ENCODE measurements at regions not wholly inside any gene's neighbourhood (a gene's known extent, or its start where the extent isn't known, plus 50 kb on each side); places are given as distances from the start of the nearest gene placed in this dataset.
"Not testable (repeated sequence)": the region's sequence is repeated elsewhere in the genome, so short reads cannot be mapped to it uniquely, and the experiment has no call there.

DNA sequence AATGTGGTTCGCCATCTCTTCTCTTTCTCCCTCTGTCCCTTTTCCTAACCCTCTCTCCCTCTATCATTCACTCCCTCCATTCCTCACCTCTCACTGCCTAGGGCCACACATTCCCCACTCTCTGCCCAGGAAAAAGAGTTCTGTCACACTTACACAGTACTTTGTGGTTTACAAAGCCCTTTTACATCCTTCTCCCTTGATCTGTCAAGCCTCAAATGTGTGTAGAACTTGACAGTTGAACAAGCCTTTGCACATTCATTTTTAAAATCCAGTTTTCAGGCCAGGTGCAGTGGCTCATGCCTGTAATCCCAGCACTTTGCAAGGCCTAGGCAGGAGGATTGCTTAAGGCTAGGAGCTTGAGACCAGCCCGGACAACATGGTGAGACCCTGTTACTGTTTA lies 156.3 kb downstream of the VSIG4 start:
- no CpG with 5 or more reads among the region's 2 CpGs for WGBS, 2 experiments (ENCODE audit: insufficient coverage in 2 of 2)
- H3K4me1 ChIP-seq (ENCODE audit: control insufficient read depth, insufficient read depth, low read length, poor library complexity, severe bottlenecking), result no peaks in the 10 kb centered on the region
- H3K27ac ChIP-seq (ENCODE audit: low read depth, low read length, severe bottlenecking), result no peak overlapping the region
- H3K9me3 ChIP-seq (ENCODE audit: control insufficient read depth, low read length), result no peaks in the 10 kb centered on the region
- no peak overlapping the region for H3K4me3 ChIP-seq (ENCODE audit: extremely low read depth, insufficient read depth, low read length, poor library complexity, severe bottlenecking)
- no peaks in the 10 kb centered on the region for H3K36me3 ChIP-seq (ENCODE audit: control insufficient read depth, insufficient read depth, low read length)

DNA sequence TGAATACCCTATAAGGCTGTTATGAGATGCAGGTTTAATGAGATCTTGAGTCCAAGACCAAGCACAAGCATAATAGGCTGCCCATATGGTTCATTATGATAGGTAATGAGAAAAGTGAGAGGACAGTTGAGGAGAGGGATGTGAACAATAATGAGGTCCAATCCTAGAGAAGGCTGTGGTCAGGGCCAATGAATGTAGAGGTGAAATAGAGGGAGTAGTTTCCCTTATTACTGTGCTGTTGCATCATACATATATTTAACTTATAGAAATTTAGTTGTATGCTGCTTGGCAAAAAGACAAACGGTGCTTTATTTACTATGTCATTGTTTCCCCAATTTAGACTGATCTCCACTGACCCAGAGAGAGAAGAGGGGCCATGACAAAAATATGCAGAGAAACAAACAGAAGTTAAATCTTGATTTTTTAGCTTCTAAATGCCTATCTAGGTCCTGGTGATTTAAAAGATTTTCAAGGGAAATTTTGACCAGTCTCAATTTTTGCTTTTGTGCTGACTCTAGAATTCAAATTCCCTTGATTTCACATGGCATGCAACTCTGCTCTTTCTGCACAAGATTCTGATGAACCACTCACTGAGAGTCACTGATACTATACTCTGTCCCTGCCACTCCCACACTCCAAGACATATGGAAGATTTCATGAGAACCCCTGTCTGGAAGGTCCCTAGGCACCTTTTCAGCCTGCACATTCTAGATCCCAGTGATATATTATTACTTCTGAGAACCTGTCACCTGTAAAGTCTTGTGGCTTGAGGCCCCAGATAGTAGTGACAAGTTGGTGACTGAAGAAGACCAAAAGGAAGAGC lies 159.7 kb downstream of the VSIG4 start:
- Histone ChIP-seq H3K9me3 (ENCODE audit: control insufficient read depth, low read length) (no peaks in the 10 kb centered on the region), H3K27ac (ENCODE audit: low read depth, low read length, severe bottlenecking) (no peak overlapping the region), H3K4me1 (ENCODE audit: control insufficient read depth, insufficient read depth, low read length, poor library complexity, severe bottlenecking) (no peaks in the 10 kb centered on the region), H3K4me3 (ENCODE audit: extremely low read depth, insufficient read depth, low read length, poor library complexity, severe bottlenecking) (no peak overlapping the region), H3K36me3 (ENCODE audit: control insufficient read depth, insufficient read depth, low read length) (no peaks in the 10 kb centered on the region)
- WGBS, 2 experiments (ENCODE audit: insufficient coverage in 2 of 2), result 83% methylated on average over 1 of the region's 1 CpG; no CpG with 5 or more reads in 1 of the 2 experiments

DNA sequence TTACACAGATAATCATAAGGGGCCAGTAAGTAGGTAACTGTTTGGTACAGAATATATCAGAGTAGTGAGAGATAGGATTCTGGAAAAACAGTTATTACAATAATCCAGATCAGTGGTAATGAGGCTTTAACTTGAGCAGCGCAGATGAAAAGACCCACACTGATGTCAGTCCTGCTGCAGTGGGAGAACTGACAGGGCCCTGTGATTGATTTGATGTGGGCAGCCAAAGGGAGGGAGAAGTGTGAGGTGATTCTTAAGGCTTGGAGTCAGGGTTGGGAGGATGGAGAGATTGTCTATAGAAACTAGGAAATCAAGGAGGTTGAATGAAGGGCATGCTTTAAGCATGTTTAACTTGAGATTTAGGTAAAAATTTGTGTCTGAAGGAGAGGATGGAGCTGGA lies 161.4 kb downstream of the VSIG4 start:
- no peaks in the 10 kb centered on the region for H3K9me3 ChIP-seq (ENCODE audit: control insufficient read depth, low read length)
- H3K36me3 ChIP-seq (ENCODE audit: control insufficient read depth, insufficient read depth, low read length), result no peaks in the 10 kb centered on the region
- H3K27ac ChIP-seq (ENCODE audit: low read depth, low read length, severe bottlenecking), result no peak overlapping the region
- no peak overlapping the region for H3K4me3 ChIP-seq (ENCODE audit: extremely low read depth, insufficient read depth, low read length, poor library complexity, severe bottlenecking)
- WGBS, 2 experiments (ENCODE audit: insufficient coverage in 2 of 2), result 83 to 86% methylated on average over 1 of the region's 1 CpG
- peaks cover 2% of the 10 kb centered on the region for H3K4me1 ChIP-seq (ENCODE audit: control insufficient read depth, insufficient read depth, low read length, poor library complexity, severe bottlenecking)

DNA sequence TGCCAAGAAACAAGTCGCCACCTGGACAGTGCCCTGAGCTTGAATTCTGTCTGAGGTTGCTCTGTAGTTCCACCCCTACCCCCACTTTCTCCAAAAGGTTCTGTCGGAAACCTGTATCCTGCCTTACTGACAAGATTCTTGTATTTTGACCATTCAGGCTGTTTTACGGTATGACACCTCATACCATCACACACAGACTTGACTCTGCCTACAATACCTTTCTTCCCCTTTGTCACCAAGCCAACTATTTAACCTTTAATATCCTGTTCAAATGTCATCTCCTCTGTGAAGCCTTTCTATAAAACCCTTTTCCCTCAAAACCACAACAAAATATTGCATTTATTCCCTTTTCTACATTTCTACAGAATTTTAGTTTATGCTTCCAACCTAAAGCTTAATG lies 161.9 kb downstream of the VSIG4 start:
- no peaks in the 10 kb centered on the region for H3K36me3 ChIP-seq (ENCODE audit: control insufficient read depth, insufficient read depth, low read length)
- WGBS, 2 experiments (ENCODE audit: insufficient coverage in 2 of 2), result 90 to 95% methylated on average over 2 of the region's 3 CpGs
- H3K4me1 ChIP-seq (ENCODE audit: control insufficient read depth, insufficient read depth, low read length, poor library complexity, severe bottlenecking), result peaks cover 2% of the 10 kb centered on the region
- no peak overlapping the region for H3K27ac ChIP-seq (ENCODE audit: low read depth, low read length, severe bottlenecking)
- no peaks in the 10 kb centered on the region for H3K9me3 ChIP-seq (ENCODE audit: control insufficient read depth, low read length)
- H3K4me3 ChIP-seq (ENCODE audit: extremely low read depth, insufficient read depth, low read length, poor library complexity, severe bottlenecking), result no peak overlapping the region

DNA sequence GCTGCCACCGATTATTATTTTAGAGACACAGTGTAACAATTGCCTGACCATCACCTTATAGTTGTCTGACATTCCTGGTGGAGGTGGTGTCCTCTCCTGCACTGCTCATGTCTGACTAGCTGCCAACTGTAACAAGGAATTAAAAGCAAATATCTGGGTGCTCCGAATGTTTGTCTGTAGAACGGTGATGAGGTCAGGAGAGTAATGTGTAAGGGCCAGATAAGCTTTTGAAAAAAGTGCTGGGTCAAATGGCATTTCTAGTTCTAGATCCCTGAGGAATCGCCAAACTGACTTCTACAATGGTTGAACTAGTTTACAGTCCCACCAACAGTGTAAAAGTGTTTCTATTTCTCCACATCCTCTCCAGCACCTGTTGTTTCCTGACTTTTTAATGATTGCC lies 164.3 kb downstream of the VSIG4 start:
- 82 to 100% methylated on average over 2 of the region's 4 CpGs for WGBS, 2 experiments (ENCODE audit: insufficient coverage in 2 of 2)
- not testable (repeated sequence) for H3K9me3 ChIP-seq (ENCODE audit: control insufficient read depth, low read length); H3K4me1 ChIP-seq (ENCODE audit: control insufficient read depth, insufficient read depth, low read length, poor library complexity, severe bottlenecking); H3K4me3 ChIP-seq (ENCODE audit: extremely low read depth, insufficient read depth, low read length, poor library complexity, severe bottlenecking); H3K36me3 ChIP-seq (ENCODE audit: control insufficient read depth, insufficient read depth, low read length); H3K27ac ChIP-seq (ENCODE audit: low read depth, low read length, severe bottlenecking)

DNA sequence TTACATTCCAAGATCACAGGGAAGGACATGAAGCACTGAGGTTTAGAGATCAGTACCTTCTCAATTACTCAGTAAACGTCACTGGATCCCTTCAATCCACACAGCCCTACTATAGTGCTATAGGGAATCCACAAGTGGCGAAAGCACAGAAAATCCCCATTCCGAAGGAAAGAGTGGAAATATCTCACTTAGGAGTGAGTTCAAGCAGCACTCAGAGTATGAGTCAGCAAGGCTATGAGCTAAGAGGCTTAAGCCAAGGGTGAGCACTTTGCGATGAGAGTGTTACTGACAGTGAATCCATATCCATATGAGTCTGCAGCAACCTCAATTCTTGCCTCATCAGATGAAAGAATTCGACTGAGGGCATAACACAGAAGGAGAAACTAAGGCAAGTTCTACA lies 165.1 kb downstream of the VSIG4 start:
- Histone ChIP-seq H3K36me3 (ENCODE audit: control insufficient read depth, insufficient read depth, low read length) (no peaks in the 10 kb centered on the region), H3K4me1 (ENCODE audit: control insufficient read depth, insufficient read depth, low read length, poor library complexity, severe bottlenecking) (peaks cover 2% of the 10 kb centered on the region), H3K9me3 (ENCODE audit: control insufficient read depth, low read length) (no peaks in the 10 kb centered on the region), H3K27ac (ENCODE audit: low read depth, low read length, severe bottlenecking) (no peak overlapping the region), H3K4me3 (ENCODE audit: extremely low read depth, insufficient read depth, low read length, poor library complexity, severe bottlenecking) (no peak overlapping the region)
- WGBS, 2 experiments (ENCODE audit: insufficient coverage in 2 of 2), result 93% methylated on average over 2 of the region's 5 CpGs; no CpG with 5 or more reads in 1 of the 2 experiments

DNA sequence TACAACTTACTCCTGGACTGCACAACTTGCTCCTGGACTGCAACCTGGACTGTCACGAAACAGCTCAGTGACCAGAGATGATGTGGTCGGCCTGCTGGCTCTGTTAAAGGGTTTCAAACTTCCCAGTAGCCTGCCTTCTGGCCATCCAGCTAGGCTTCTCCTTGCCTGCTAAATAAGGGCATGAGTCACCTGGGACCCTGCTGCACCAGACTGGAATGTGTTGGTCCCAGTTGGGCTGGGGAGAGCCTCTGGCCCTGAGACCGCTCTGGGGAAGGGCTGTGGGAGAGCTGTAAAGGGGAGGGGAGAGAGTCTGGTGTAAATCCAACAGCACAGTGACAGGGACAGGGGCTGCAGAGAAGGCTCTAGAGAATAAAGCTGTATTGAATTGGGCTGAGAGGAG lies 165.8 kb downstream of the VSIG4 start:
- H3K4me3 ChIP-seq (ENCODE audit: extremely low read depth, insufficient read depth, low read length, poor library complexity, severe bottlenecking), result no peak overlapping the region
- WGBS, 2 experiments (ENCODE audit: insufficient coverage in 2 of 2), result 80 to 94% methylated on average over 1 to 2 of the region's 3 CpGs
- peaks cover 2% of the 10 kb centered on the region for H3K4me1 ChIP-seq (ENCODE audit: control insufficient read depth, insufficient read depth, low read length, poor library complexity, severe bottlenecking)
- H3K27ac ChIP-seq (ENCODE audit: low read depth, low read length, severe bottlenecking), result no peak overlapping the region
- no peaks in the 10 kb centered on the region for H3K36me3 ChIP-seq (ENCODE audit: control insufficient read depth, insufficient read depth, low read length)
- H3K9me3 ChIP-seq (ENCODE audit: control insufficient read depth, low read length), result no peaks in the 10 kb centered on the region

DNA sequence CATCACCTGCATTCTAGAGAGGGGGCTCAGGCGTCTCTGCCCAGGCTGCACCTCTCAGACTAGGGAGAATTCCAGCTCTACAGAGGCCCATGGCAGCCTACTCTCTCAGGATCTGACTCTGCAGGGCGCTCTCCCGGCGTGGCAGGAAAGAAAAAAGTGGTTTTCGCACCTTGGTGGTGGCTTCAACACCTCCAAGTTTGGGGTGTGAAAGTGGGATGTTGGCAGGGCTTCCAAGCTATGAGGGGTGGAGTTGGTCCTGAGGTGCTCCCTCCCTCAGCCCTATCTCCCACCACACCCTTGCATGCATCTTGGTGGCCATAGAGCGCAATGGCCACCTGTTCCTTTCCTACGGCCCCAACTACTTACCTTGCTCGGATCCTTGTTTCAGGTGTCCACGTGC lies 166.5 kb downstream of the VSIG4 start:
- Histone ChIP-seq H3K4me3 (ENCODE audit: extremely low read depth, insufficient read depth, low read length, poor library complexity, severe bottlenecking) (no peak overlapping the region), H3K4me1 (ENCODE audit: control insufficient read depth, insufficient read depth, low read length, poor library complexity, severe bottlenecking) (peaks cover 2% of the 10 kb centered on the region), H3K27ac (ENCODE audit: low read depth, low read length, severe bottlenecking) (no peak overlapping the region), H3K36me3 (ENCODE audit: control insufficient read depth, insufficient read depth, low read length) (no peaks in the 10 kb centered on the region), H3K9me3 (ENCODE audit: control insufficient read depth, low read length) (no peaks in the 10 kb centered on the region)
- WGBS, 2 experiments (ENCODE audit: insufficient coverage in 2 of 2), result 100% methylated on average over 1 of the region's 9 CpGs; no CpG with 5 or more reads in 1 of the 2 experiments

DNA sequence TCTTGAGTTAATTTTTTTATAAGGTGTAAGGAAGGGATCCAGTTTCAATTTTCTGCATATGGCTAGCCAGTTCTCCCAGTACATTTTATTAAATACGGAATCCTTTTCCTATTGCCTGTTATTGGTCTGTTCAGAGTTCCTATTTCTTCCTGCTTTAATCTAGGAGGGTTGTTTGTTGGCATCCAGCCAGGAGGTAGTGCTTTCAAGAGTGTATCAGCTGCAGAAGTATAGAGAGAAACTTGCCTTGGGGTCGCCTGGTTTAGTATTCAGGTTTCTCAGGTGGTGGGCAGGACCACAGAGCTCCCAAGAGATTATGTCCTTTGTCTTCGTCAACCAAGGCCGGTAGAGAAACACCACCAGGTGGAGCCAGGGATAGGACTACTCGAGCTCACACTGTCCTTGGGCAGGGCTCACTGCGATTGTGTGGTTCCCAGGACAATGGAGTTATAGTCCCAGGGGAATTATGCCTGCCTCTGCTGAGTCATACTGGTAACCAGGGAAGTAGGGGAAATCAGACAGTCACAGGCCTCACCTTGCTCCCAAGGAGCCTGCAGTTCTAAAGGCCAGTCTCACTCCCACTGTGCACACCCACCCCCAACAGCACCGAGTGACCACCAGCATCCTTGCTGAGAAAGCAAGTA lies 168.1 kb downstream of the VSIG4 start:
- no peak overlapping the region for H3K4me3 ChIP-seq (ENCODE audit: extremely low read depth, insufficient read depth, low read length, poor library complexity, severe bottlenecking)
- H3K9me3 ChIP-seq (ENCODE audit: control insufficient read depth, low read length), result no peaks in the 10 kb centered on the region
- no peaks in the 10 kb centered on the region for H3K36me3 ChIP-seq (ENCODE audit: control insufficient read depth, insufficient read depth, low read length)
- 20 to 61% methylated on average over 1 to 2 of the region's 7 CpGs for WGBS, 2 experiments (ENCODE audit: insufficient coverage in 2 of 2)
- H3K4me1 ChIP-seq (ENCODE audit: control insufficient read depth, insufficient read depth, low read length, poor library complexity, severe bottlenecking), result peaks cover 2% of the 10 kb centered on the region
- H3K27ac ChIP-seq (ENCODE audit: low read depth, low read length, severe bottlenecking), result no peak overlapping the region

DNA sequence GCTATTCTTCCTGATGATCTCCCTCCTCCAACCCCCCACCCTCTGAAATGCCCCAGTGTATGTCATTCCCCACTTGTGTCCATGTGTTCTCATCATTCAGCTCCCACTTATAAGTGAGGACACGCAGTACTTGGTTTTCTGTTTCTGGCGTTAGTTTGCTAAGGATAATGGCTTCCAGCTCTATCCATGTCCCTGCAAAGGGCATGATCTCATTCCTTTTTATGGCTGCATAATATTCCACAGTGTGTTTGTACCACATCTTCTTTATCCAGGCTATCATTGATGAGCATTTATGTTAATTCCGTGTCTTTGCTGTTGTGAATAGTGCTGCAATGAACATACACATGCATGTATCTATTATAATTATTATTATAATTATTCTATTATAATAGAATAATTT lies 169.3 kb downstream of the VSIG4 start:
- 91% methylated on average over 2 of the region's 3 CpGs; no CpG with 5 or more reads in 1 of the 2 experiments for WGBS, 2 experiments (ENCODE audit: insufficient coverage in 2 of 2)
- H3K4me3 ChIP-seq (ENCODE audit: extremely low read depth, insufficient read depth, low read length, poor library complexity, severe bottlenecking); H3K9me3 ChIP-seq (ENCODE audit: control insufficient read depth, low read length); H3K4me1 ChIP-seq (ENCODE audit: control insufficient read depth, insufficient read depth, low read length, poor library complexity, severe bottlenecking); H3K27ac ChIP-seq (ENCODE audit: low read depth, low read length, severe bottlenecking); H3K36me3 ChIP-seq (ENCODE audit: control insufficient read depth, insufficient read depth, low read length): not testable (repeated sequence)

DNA sequence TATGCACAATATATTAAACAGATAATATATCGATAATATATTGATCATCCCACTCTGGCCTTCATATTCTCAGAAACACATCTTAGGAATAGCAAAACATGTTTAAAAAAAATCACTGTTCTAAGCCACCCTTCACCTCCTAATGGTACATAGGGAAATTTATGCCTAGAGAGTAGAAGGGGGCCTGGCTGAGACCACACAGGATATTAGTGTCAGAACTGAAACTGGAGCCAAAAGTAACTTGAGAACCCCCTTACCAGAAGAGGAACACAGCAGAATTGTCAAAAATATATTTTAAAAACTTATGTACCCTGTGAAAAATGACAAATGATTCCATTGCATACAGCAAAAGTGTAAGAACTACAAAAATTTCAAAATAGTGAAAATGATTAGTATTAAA lies 173.1 kb downstream of the VSIG4 start:
- H3K4me3 ChIP-seq (ENCODE audit: extremely low read depth, insufficient read depth, low read length, poor library complexity, severe bottlenecking), result no peak overlapping the region
- H3K27ac ChIP-seq (ENCODE audit: low read depth, low read length, severe bottlenecking), result no peak overlapping the region
- no CpG with 5 or more reads among the region's 1 CpG for WGBS, 2 experiments (ENCODE audit: insufficient coverage in 2 of 2)
- no peaks in the 10 kb centered on the region for H3K4me1 ChIP-seq (ENCODE audit: control insufficient read depth, insufficient read depth, low read length, poor library complexity, severe bottlenecking)
- H3K9me3 ChIP-seq (ENCODE audit: control insufficient read depth, low read length), result no peaks in the 10 kb centered on the region
- no peaks in the 10 kb centered on the region for H3K36me3 ChIP-seq (ENCODE audit: control insufficient read depth, insufficient read depth, low read length)

Measured in mesodermal cell (in vitro differentiated cells).